ENCODE measurements at regions not wholly inside any gene's neighbourhood (a gene's known extent, or its start where the extent isn't known, plus 50 kb on each side); places are given as distances from the start of the nearest gene placed in this dataset.

GRCh38 chr2:52391621-52392020 lies 1359.7 kb upstream of the NRXN1 start:
- no peak for TF ChIP-seq CTCF (IDR thresholded peaks at IDR 0.05)
- TF ChIP-seq POLR2A (IDR thresholded peaks at IDR 0.05): no peak
- TF ChIP-seq EP300 (IDR thresholded peaks at IDR 0.05; ENCODE audit: low read depth): no peak

All from transverse colon (tissue), 3 donors.